Epithelial cell of proximal tubule (primary cell): ENCODE measurements at regions not wholly inside any gene's neighbourhood (a gene's known extent, or its start where the extent isn't known, plus 50 kb on each side); places are given as distances from the start of the nearest gene placed in this dataset.

ENCODE experiments used
- DNase-seq: peaks from one replicate; pipeline ENCODE4 v3.0.0-alpha.2; 2011; ENCODE audit warnings: low read depth
- H3K4me3 ChIP-seq: 2 replicates; pipeline ENCODE4 v1.5.1; 2011; ENCODE audit warnings: low read depth, mild to moderate bottlenecking, low read length
- CTCF ChIP-seq: conservative IDR thresholded peaks from 2 replicates; pipeline ENCODE4 v1.5.1; 2012; ENCODE audit warnings: low read depth, mild to moderate bottlenecking, low read length

DNA sequence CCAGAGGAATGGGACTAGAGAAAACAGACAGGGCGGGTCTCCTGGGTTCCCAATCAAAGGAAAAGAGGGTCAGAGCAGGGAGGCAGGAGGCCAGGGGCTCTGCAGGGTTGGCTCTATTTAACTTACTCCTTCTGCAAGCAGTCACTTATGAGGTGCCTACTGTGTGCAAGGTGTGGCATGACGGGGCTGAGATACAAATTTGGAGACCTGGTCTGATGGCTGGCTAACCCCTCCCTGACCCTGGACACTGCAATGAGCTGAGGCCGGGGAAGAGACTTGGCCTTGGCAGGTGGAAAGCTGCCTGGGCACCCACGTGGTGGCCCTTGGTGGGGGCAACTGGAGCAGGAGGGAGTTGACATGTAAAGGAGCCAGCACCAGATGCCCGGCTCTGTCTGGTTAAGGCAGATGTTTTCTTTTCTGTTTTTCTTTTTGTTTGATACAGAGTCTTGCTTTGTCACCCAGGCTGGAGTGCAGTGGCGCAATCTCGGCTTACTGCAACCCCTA, 148.5 kb upstream of the GATA6 start:
- TF ChIP-seq CTCF, result no peak
- no peak for DNase-seq
- no peak overlapping the region for H3K4me3 ChIP-seq

DNA sequence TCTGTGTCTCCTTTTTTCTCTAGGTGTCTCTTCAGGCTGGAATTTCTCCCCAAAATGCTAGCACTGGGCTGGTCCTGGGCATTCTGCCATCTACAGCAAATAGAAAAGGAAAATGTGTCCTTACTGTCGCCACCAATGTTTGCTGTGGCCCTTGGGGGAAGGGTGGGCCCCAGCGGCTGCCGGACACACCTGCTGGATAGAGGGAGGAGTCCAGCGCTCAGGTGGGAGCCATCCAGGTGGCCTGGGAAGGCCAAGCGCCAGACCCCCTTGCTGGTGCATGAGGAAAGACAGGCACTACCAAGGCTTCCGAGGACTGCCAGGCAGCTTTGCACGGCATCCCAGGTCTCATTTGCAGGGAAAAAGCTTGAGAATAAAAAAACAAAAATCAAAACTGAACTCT, 147.7 kb upstream of the GATA6 start:
- TF ChIP-seq CTCF, result no peak
- no peak for DNase-seq
- no peak overlapping the region for H3K4me3 ChIP-seq

DNA sequence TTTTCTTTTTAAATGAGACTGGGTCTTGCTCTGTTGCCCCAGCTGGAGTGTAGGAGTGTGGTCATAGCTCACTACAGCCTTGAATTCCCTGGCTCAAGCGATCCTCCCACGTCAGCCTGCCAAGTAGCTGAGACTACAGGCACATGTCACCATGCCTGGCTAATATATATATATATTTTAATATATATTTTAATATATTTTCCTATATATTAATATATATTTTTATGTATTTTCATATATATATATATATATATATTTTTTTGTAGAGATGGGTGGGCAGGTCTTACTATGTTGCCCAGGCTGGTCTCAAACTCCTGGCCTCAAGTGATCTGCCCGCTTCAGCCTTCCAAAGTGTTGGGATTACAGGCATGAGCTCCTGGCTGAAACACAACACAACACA, 144.5 kb upstream of the GATA6 start:
- no peak for DNase-seq
- H3K4me3 ChIP-seq, result no peak overlapping the region
- no peak for TF ChIP-seq CTCF

GRCh38 chr18:22026362-22026761, 143.0 kb upstream of the GATA6 start:
- no peak for DNase-seq
- TF ChIP-seq CTCF, result no peak
- no peak overlapping the region for H3K4me3 ChIP-seq

GRCh38 chr18:22026889-22027288, 142.5 kb upstream of the GATA6 start:
- no peak overlapping the region for H3K4me3 ChIP-seq
- TF ChIP-seq CTCF, result no peak
- DNase-seq, result no peak

GRCh38 chr18:22031611-22032010, 137.8 kb upstream of the GATA6 start:
- no peak for DNase-seq
- H3K4me3 ChIP-seq, result no peak overlapping the region
- no peak for TF ChIP-seq CTCF

DNA sequence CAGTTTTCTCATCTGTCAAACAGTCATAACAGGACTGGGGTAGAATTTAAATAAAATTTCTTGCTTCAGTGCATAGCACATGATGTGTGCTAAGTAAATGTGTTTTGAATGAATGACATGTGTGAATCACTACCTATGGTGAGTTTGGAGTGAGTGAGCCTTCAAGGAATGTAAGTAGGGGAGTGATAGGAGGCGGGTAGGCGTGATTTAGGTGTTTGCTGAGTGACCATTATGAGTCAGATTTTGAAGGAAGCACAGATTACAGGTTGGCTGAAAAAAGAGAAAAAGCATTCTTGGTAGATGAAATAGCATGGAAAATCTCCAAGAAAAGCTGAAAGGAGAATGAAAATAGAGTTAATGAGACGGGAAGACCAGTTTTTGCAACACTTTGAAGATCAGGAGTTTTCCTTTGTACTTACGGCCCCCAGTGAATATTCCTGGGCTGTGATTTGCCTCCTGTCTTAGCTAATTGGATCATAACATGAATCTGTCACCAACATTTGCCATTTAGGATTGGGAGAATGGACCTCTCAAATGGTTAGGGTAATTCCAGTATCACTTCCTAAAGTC, 136.9 kb upstream of the GATA6 start:
- peak; percentile 99 for DNase-seq
- H3K4me3 ChIP-seq, result no peak overlapping the region
- TF ChIP-seq CTCF, result no peak
